MM.1S (cell line): ENCODE measurements at regions not wholly inside any gene's neighbourhood (a gene's known extent, or its start where the extent isn't known, plus 50 kb on each side); places are given as distances from the start of the nearest gene placed in this dataset.
"Not testable (repeated sequence)": the region's sequence is repeated elsewhere in the genome, so short reads cannot be mapped to it uniquely, and the experiment has no call there.

Experiments used
- DNase-seq: peaks from one replicate; pipeline ENCODE4 v3.0.0-alpha.2; 2015
- H2AFZ ChIP-seq: fragments of 300-600 bp; sonication (generic); 2 replicates; pipeline ENCODE4 v1.6.0; 2016; ENCODE audit warnings: antibody characterized with exemption, low read length
- H3F3A ChIP-seq: fragments of 300-600 bp; sonication (generic); 2 replicates; pipeline ENCODE4 v1.6.1; 2016; ENCODE audit warnings: mild to moderate bottlenecking, antibody characterized with exemption, low read length, moderate library complexity, mixed read lengths; ENCODE audit not compliant: insufficient read depth
- H3K27ac ChIP-seq: fragments of 300-600 bp; sonication (generic); 2 replicates; pipeline ENCODE4 v1.5.1; 2016; ENCODE audit warnings: mild to moderate bottlenecking, low read length
- H3K27me3 ChIP-seq: fragments of 300-600 bp; sonication (generic); replicated peaks from 2 replicates; pipeline ENCODE4 v1.6.0; 2016; ENCODE audit warnings: low read length; ENCODE audit not compliant: insufficient read depth
- H3K36me3 ChIP-seq: fragments of 300-600 bp; sonication (generic); replicated peaks from 2 replicates; pipeline ENCODE4 v1.6.1; 2016; ENCODE audit warnings: mild to moderate bottlenecking, low read length, mixed read lengths; ENCODE audit not compliant: insufficient read depth
- H3K4me1 ChIP-seq: fragments of 300-600 bp; sonication (generic); 2 replicates; pipeline ENCODE4 v1.6.1; 2016; ENCODE audit warnings: low read length, mixed read lengths
- H3K4me2 ChIP-seq: fragments of 300-600 bp; sonication (generic); 2 replicates; pipeline ENCODE4 v1.6.0; 2016; ENCODE audit warnings: low read depth, low read length
- H3K4me3 ChIP-seq: fragments of 300-600 bp; sonication (generic); 2 replicates; pipeline ENCODE4 v1.5.1; 2016; ENCODE audit warnings: low read length, mixed read lengths
- H3K79me2 ChIP-seq: fragments of 300-600 bp; sonication (generic); 2 replicates; pipeline ENCODE4 v1.6.1; 2016; ENCODE audit warnings: mixed run types, low read length, mixed read lengths
- H3K9ac ChIP-seq: fragments of 300-600 bp; sonication (generic); 2 replicates; pipeline ENCODE4 v1.6.1; 2016; ENCODE audit warnings: low read length, mixed read lengths
- H3K9me2 ChIP-seq: fragments of 300-600 bp; sonication (generic); replicated peaks from 2 replicates; pipeline ENCODE4 v1.6.1; 2016; ENCODE audit warnings: mild to moderate bottlenecking, low read length, mixed read lengths; ENCODE audit not compliant: insufficient read depth
- H3K9me3 ChIP-seq: fragments of 300-600 bp; sonication (generic); replicated peaks from 2 replicates; pipeline ENCODE4 v1.6.1; 2016; ENCODE audit warnings: mild to moderate bottlenecking, low read length, mixed read lengths; ENCODE audit not compliant: insufficient read depth
- H4K20me1 ChIP-seq: fragments of 300-600 bp; sonication (generic); 2 replicates; pipeline ENCODE4 v1.6.1; 2016; ENCODE audit warnings: mild to moderate bottlenecking, low read length, moderate library complexity, mixed read lengths; ENCODE audit not compliant: insufficient read depth
- CTCF ChIP-seq: fragments of 300-600 bp; sonication (generic); IDR thresholded peaks from 2 replicates; pipeline ENCODE4 v1.5.1; 2016; ENCODE audit warnings: antibody characterized with exemption, low read length, mixed read lengths
- EZH2 ChIP-seq: fragments of 300-600 bp; sonication (generic); optimal IDR thresholded peaks from 2 replicates; pipeline ENCODE3; 2017; ENCODE audit warnings: low read depth, mild to moderate bottlenecking, antibody characterized with exemption, low read length, mixed read lengths
- EZH2phosphoT487 ChIP-seq: fragments of 300-600 bp; sonication (generic); IDR thresholded peaks from 2 replicates; pipeline ENCODE4 v1.6.1; 2018; ENCODE audit warnings: antibody characterized with exemption, low read length

- no peak overlapping the region for H3K4me3 ChIP-seq
- H3K9me3 ChIP-seq, result no peaks in the 10 kb centered on the region
- DNase-seq, result no peak
- H3K4me1 ChIP-seq, result peaks cover 4% of the 10 kb centered on the region; the same call in 1 of the 2 replicates
- no peak overlapping the region for H3K4me2 ChIP-seq
- TF ChIP-seq EZH2phosphoT487 (no peak), EZH2 (no peak), CTCF (no peak)
- no peaks in the 10 kb centered on the region for H3K27me3 ChIP-seq
- H3K27ac ChIP-seq, result no peak overlapping the region
- H3F3A ChIP-seq, result no peaks in the 10 kb centered on the region
- H3K9me2 ChIP-seq, result no peaks in the 10 kb centered on the region
- no peaks in the 10 kb centered on the region for H3K79me2 ChIP-seq
- H4K20me1 ChIP-seq, result no peaks in the 10 kb centered on the region
- H3K9ac ChIP-seq, result no peak overlapping the region
- H3K36me3 ChIP-seq, result no peaks in the 10 kb centered on the region
- no peak overlapping the region for H2AFZ ChIP-seq
These were observed 53.1 kb downstream of the GGTLC2 start for GRCh38 chr22:22697377-22698117.

DNA sequence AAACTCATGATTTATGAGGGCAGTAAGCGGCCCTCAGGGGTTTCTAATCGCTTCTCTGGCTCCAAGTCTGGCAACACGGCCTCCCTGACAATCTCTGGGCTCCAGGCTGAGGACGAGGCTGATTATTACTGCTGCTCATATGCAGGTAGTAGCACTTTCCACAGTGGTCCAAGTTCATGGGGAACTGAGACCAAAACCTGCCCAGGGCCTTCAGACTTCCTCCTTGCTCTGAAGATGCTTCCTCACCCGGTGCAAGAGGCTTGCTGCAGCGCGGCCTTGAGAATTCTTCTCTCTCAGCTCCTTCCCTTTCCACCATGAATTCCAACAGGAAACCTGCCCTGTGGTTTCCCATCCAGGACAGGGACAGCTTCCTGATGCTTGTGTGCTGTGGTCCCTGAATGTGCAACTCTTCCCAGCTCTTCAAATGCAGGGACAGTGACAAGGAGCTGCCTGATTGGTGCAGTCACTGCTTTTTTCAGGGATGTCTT is 53.9 kb downstream of the GGTLC2 start:
- no peaks in the 10 kb centered on the region for H3K36me3 ChIP-seq
- no peak overlapping the region for H3K4me2 ChIP-seq
- no peak for DNase-seq
- H3K79me2 ChIP-seq, result no peaks in the 10 kb centered on the region
- no peaks in the 10 kb centered on the region for H3F3A ChIP-seq
- H2AFZ ChIP-seq, result no peak overlapping the region
- H3K4me1 ChIP-seq, result no peaks in the 10 kb centered on the region
- no peaks in the 10 kb centered on the region for H3K27me3 ChIP-seq
- H3K9ac ChIP-seq, result no peak overlapping the region
- H3K9me2 ChIP-seq, result no peaks in the 10 kb centered on the region
- no peak overlapping the region for H3K4me3 ChIP-seq
- no peaks in the 10 kb centered on the region for H4K20me1 ChIP-seq
- H3K9me3 ChIP-seq, result no peaks in the 10 kb centered on the region
- no peak overlapping the region for H3K27ac ChIP-seq
- TF ChIP-seq EZH2 (no peak), EZH2phosphoT487 (no peak), CTCF (no peak)

GRCh38 chr22:22700631-22701030 is 56.2 kb downstream of the GGTLC2 start:
- Histone ChIP-seq H3K27me3 (no peaks in the 10 kb centered on the region), H3K4me1 (0 out of 2 replicates have a peak, but pooled peaks cover 3% of the 10 kb centered on the region), H2AFZ (no peak overlapping the region), H3K27ac (no peak overlapping the region), H4K20me1 (no peaks in the 10 kb centered on the region), H3K9me3 (no peaks in the 10 kb centered on the region), H3F3A (no peaks in the 10 kb centered on the region), H3K4me3 (no peak overlapping the region), H3K79me2 (no peaks in the 10 kb centered on the region), H3K36me3 (no peaks in the 10 kb centered on the region), H3K9ac (no peak overlapping the region), H3K9me2 (no peaks in the 10 kb centered on the region), H3K4me2 (no peak overlapping the region)
- TF ChIP-seq EZH2phosphoT487 (no peak), EZH2 (no peak), CTCF (no peak)
- DNase-seq, result no peak

DNA sequence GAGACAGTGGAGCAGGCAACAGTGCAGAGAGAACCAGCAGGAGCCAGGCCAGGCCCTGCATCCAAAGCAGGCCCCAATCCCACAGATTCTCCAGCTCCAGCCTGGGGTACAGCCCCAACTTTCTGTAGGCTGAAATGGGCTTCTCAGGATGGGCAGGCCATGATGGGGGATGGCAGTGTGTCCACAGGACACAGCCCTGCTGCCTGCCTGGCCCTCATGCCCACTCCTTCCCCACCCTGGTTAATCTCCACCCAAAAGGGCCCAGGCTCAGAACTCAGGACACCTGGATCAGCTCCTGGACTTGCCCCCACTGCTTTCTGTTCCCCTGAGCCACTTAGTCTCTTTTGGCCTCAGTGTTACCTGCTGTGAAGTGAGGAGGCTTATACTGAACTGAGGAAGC is 57.1 kb downstream of the GGTLC2 start:
- H2AFZ ChIP-seq, H3K4me1 ChIP-seq, H3F3A ChIP-seq, H3K4me2 ChIP-seq, H3K36me3 ChIP-seq, DNase-seq, H3K9ac ChIP-seq, H3K9me2 ChIP-seq, H3K27ac ChIP-seq, H3K4me3 ChIP-seq, H3K79me2 ChIP-seq, H3K9me3 ChIP-seq, H4K20me1 ChIP-seq, H3K27me3 ChIP-seq: not testable (repeated sequence)
